GM12878 (cell line): ENCODE measurements at regions not wholly inside any gene's neighbourhood (a gene's known extent, or its start where the extent isn't known, plus 50 kb on each side); places are given as distances from the start of the nearest gene placed in this dataset.

Source experiments
- ATF7 ChIP-seq: fragments of 450-650 bp; IDR thresholded peaks from 2 replicates; pipeline ENCODE4 v1.6.1; 2016; ENCODE audit warnings: low read depth, mild to moderate bottlenecking
- BACH1 ChIP-seq: fragments of 450-650 bp; IDR thresholded peaks from 2 replicates; pipeline ENCODE4 v1.6.1; 2017; ENCODE audit warnings: mild to moderate bottlenecking, borderline replicate concordance
- CREB1 ChIP-seq: IDR thresholded peaks from 2 replicates; pipeline ENCODE4 v1.6.1; 2012; ENCODE audit warnings: low read depth, mild to moderate bottlenecking, inconsistent platforms
- CTCF ChIP-seq, 3 experiments: IDR thresholded peaks in 2 of 3; conservative IDR thresholded peaks in 1 of 3; 2 replicates each; pipeline ENCODE4 v1.5.1; 2011; ENCODE audit warnings: low read depth in 3 of 3, low read length in 3 of 3, mild to moderate bottlenecking in 3 of 3, control low read depth in 2 of 3, moderate library complexity in 2 of 3, inconsistent platforms in 1 of 3, mixed read lengths in 1 of 3; ENCODE audit not compliant: control insufficient read depth in 2 of 3, insufficient read depth in 1 of 3; ENCODE audit errors: extremely low read depth in 1 of 3
- E2F4 ChIP-seq: IDR thresholded peaks from 2 replicates; pipeline ENCODE4 v1.6.1; 2012; ENCODE audit warnings: low read depth, low read length, improper control_type of control experiment
- EED ChIP-seq: sonication (generic); IDR thresholded peaks from 2 replicates; pipeline ENCODE4 v1.6.1; 2016; ENCODE audit warnings: antibody characterized with exemption, low read depth
- ETV6 ChIP-seq, 2 experiments: fragments of 450-650 bp in 1 of 2; IDR thresholded peaks in 1 of 2; conservative IDR thresholded peaks in 1 of 2; 2 replicates each; pipeline ENCODE4 v1.6.1; 2014; ENCODE audit warnings: antibody characterized with exemption in 1 of 2, borderline replicate concordance in 1 of 2, low read depth in 1 of 2, mild to moderate bottlenecking in 1 of 2, moderate library complexity in 1 of 2
- HDAC2 ChIP-seq: fragments of 200-600 bp; sonication (generic); IDR thresholded peaks from 2 replicates; pipeline ENCODE4 v1.6.1; 2017
- IKZF1 ChIP-seq: fragments of 450-650 bp; conservative IDR thresholded peaks from 2 replicates; pipeline ENCODE4 v1.6.1; 2017; ENCODE audit warnings: antibody characterized with exemption, mild to moderate bottlenecking
- KLF5 ChIP-seq: fragments of 450-650 bp; IDR thresholded peaks from 2 replicates; pipeline ENCODE4 v1.6.1; 2014; ENCODE audit warnings: mild to moderate bottlenecking; ENCODE audit not compliant: partially characterized antibody
- MEF2A ChIP-seq: IDR thresholded peaks from 2 replicates; pipeline ENCODE4 v1.6.1; 2011; ENCODE audit warnings: low read depth, mild to moderate bottlenecking, low read length, moderate library complexity; ENCODE audit not compliant: insufficient read depth
- RAD21 ChIP-seq: IDR thresholded peaks from 2 replicates; pipeline ENCODE4 v1.6.1; 2011; ENCODE audit warnings: mild to moderate bottlenecking, low read depth, low read length, moderate library complexity; ENCODE audit not compliant: insufficient read depth

GRCh38 chr7:19944363-19945120 is 171.1 kb upstream of the TMEM196 start (continued):
- TF ChIP-seq E2F4 (no peak), CTCF (IDR thresholded peaks at IDR 0.05 in 2 of 3, conservative IDR thresholded peaks at IDR 0.05 in 1 of 3; ENCODE audit: control insufficient read depth in 2 of 3, extremely low read depth in 1 of 3, insufficient read depth in 1 of 3, low read depth in 3 of 3, low read length in 3 of 3) (no peak), MEF2A (no peak), RAD21 (no peak), BACH1 (no peak), IKZF1 (no peak), ETV6 (conservative IDR thresholded peaks at IDR 0.05 in 1 of 2, IDR thresholded peaks at IDR 0.05 in 1 of 2; ENCODE audit: borderline replicate concordance in 1 of 2, low read depth in 1 of 2) (no peak), HDAC2 (no peak), ATF7 (no peak), EED (no peak), KLF5 (no peak), CREB1 (no peak)
